Embryonic facial prominence (tissue), 1 donor: ENCODE measurements at regions not wholly inside any gene's neighbourhood (a gene's known extent, or its start where the extent isn't known, plus 50 kb on each side); places are given as distances from the start of the nearest gene placed in this dataset.

Source experiments
- DNase-seq: peaks from one replicate; pipeline ENCODE4 v3.0.0-alpha.2; 2016; ENCODE audit errors: extremely low spot score

- no peak for DNase-seq
These were observed 94.4 kb upstream of the FOXC1 start for GRCh38 chr6:1515280-1515679.

GRCh38 chr6:1515781-1516180, 93.9 kb upstream of the FOXC1 start:
- DNase-seq = no peak

GRCh38 chr6:1516742-1517520, 92.8 kb upstream of the FOXC1 start:
- DNase-seq = no peak

GRCh38 chr6:1518855-1519254, 90.9 kb upstream of the FOXC1 start:
- no peak for DNase-seq

- DNase-seq = no peak
These were observed 90.1 kb upstream of the FOXC1 start for GRCh38 chr6:1519597-1519996.

GRCh38 chr6:1522779-1523178, 86.9 kb upstream of the FOXC1 start:
- no peak for DNase-seq

- no peak for DNase-seq
These were observed 85.7 kb upstream of the FOXC1 start for GRCh38 chr6:1524040-1524480.

GRCh38 chr6:1525364-1526038, 84.2 kb upstream of the FOXC1 start:
- no peak for DNase-seq

GRCh38 chr6:1526398-1527072, 83.2 kb upstream of the FOXC1 start:
- peak; percentile 23 for DNase-seq

GRCh38 chr6:1527073-1527457, 82.7 kb upstream of the FOXC1 start:
- peak; percentile 74 for DNase-seq

GRCh38 chr6:1535295-1535694, 74.4 kb upstream of the FOXC1 start:
- no peak for DNase-seq

- DNase-seq = no peak
These were observed 72.9 kb upstream of the FOXC1 start for GRCh38 chr6:1536526-1537429.

GRCh38 chr6:1538369-1538768, 71.3 kb upstream of the FOXC1 start:
- no peak for DNase-seq

- DNase-seq = no peak
These were observed 70.8 kb upstream of the FOXC1 start for GRCh38 chr6:1538810-1539478.

- no peak for DNase-seq
These were observed 68.7 kb upstream of the FOXC1 start for GRCh38 chr6:1540864-1541521.

- DNase-seq = no peak
These were observed 67.4 kb upstream of the FOXC1 start for GRCh38 chr6:1542335-1542734.

GRCh38 chr6:1542764-1543163, 67.0 kb upstream of the FOXC1 start:
- no peak for DNase-seq

GRCh38 chr6:1544000-1544399, 65.7 kb upstream of the FOXC1 start:
- DNase-seq = no peak

GRCh38 chr6:1544603-1545002, 65.1 kb upstream of the FOXC1 start:
- DNase-seq = no peak

- DNase-seq = no peak
These were observed 64.1 kb upstream of the FOXC1 start for GRCh38 chr6:1545654-1546053.

- DNase-seq = no peak
These were observed 61.9 kb upstream of the FOXC1 start for GRCh38 chr6:1547785-1548184.
